ENCODE measurements at regions not wholly inside any gene's neighbourhood (a gene's known extent, or its start where the extent isn't known, plus 50 kb on each side); places are given as distances from the start of the nearest gene placed in this dataset.

GRCh38 chr3:107239703-107240102 lies 137.5 kb upstream of the CCDC54 start:
- TF ChIP-seq CTCF (IDR thresholded peaks at IDR 0.05; ENCODE audit: low read depth, low read length) (no peak), EZH2phosphoT487 (IDR thresholded peaks at IDR 0.05; ENCODE audit: low read depth) (no peak)
